Caco-2 (cell line): ENCODE measurements at regions not wholly inside any gene's neighbourhood (a gene's known extent, or its start where the extent isn't known, plus 50 kb on each side); places are given as distances from the start of the nearest gene placed in this dataset.

Experiments
- BruUV-seq: library from RNA; stranded (reverse); fragments of 400-500 nt; replicated peaks from 2 replicates; lab custom pipeline; 2021; lab: Mats Ljungman, UMichigan
- CTCF ChIA-PET: fragments of 300-600 bp; sonication (Branson Sonifier 250); formaldehyde crosslinking; loops from one replicate; lab custom pipeline; 2022; ENCODE audit warnings: antibody characterized with exemption; lab: Charles Lee
- POLR2A ChIA-PET: fragments of 300-600 bp; sonication (Branson Sonifier 250); formaldehyde crosslinking; loops from one replicate; lab custom pipeline; 2022; ENCODE audit warnings: antibody characterized with exemption; lab: Charles Lee
- DNase-seq, 2 experiments: peaks; one replicate each; pipeline versions ENCODE4 v3.0.0 to v3.0.0-alpha.2; 2020 to 2022
- H3K27me3 ChIP-seq: replicated peaks from 2 replicates; pipeline ENCODE4 v1.6.0; 2011; ENCODE audit warnings: low read length; ENCODE audit not compliant: control insufficient read depth, insufficient read depth
- H3K36me3 ChIP-seq: 2 replicates; pipeline ENCODE4 v1.5.1; 2011; ENCODE audit warnings: low read length; ENCODE audit not compliant: control insufficient read depth, insufficient read depth
- H3K4me1 ChIP-seq: fragments of 250-450 bp; sonication (Bioruptor Pico); 2 replicates; pipeline ENCODE4 v1.5.1; 2020; ENCODE audit warnings: mild to moderate bottlenecking
- H3K4me3 ChIP-seq: 2 replicates; pipeline ENCODE4 v1.5.1; 2011; ENCODE audit warnings: low read depth, mild to moderate bottlenecking, control low read depth, low read length
- H3K9me3 ChIP-seq: fragments of 250-450 bp; sonication (Bioruptor Pico); 2 replicates; pipeline ENCODE4 v1.5.1; 2020; ENCODE audit warnings: mild to moderate bottlenecking, moderate library complexity
- H3K27ac Mint-ChIP-seq: one replicate; pipeline ENCODE4 v1.8.0; 2022; ENCODE audit warnings: mixed read lengths; ENCODE audit not compliant: unreplicated experiment
- H3K27me3 Mint-ChIP-seq: one replicate; pipeline ENCODE4 v1.8.0; 2022; ENCODE audit warnings: mixed read lengths; ENCODE audit not compliant: insufficient read depth, unreplicated experiment
- H3K36me3 Mint-ChIP-seq: one replicate; pipeline ENCODE4 v1.8.0; 2022; ENCODE audit warnings: mild to moderate bottlenecking, mixed read lengths; ENCODE audit not compliant: insufficient read depth, unreplicated experiment
- H3K4me1 Mint-ChIP-seq: one replicate; pipeline ENCODE4 v1.8.0; 2022; ENCODE audit warnings: low read depth, mixed read lengths; ENCODE audit not compliant: unreplicated experiment
- H3K4me3 Mint-ChIP-seq: one replicate; pipeline ENCODE4 v1.8.0; 2022; ENCODE audit warnings: mild to moderate bottlenecking, moderate library complexity, mixed read lengths; ENCODE audit not compliant: unreplicated experiment
- H3K9me3 Mint-ChIP-seq: one replicate; pipeline ENCODE4 v1.8.0; 2022; ENCODE audit warnings: mixed read lengths; ENCODE audit not compliant: unreplicated experiment
- intact Hi-C: fragments of 100-400 bp; cut with micrococcal nuclease; formaldehyde crosslinking; loops from one replicate; pipeline ENCODE4 v1.10.0; 2022; ENCODE audit not compliant: unreplicated experiment
- TF ChIP-seq, protein P1 (sequence below), 2 experiments: fragments of 200-600 bp in 1 of 2; IDR thresholded peaks; 1 replicate in 1 of 2; 2 replicates in 1 of 2; pipeline versions ENCODE4 v1.5.1 to v1.8.0; 2011 to 2022; ENCODE audit warnings: antibody characterized with exemption in 1 of 2, control low read depth in 1 of 2, inconsistent platforms in 1 of 2, low read depth in 1 of 2, low read length in 1 of 2, mild to moderate bottlenecking in 1 of 2, moderate library complexity in 1 of 2; ENCODE audit not compliant: insufficient read depth in 1 of 2, severe bottlenecking in 1 of 2, unreplicated experiment in 1 of 2

DNA sequence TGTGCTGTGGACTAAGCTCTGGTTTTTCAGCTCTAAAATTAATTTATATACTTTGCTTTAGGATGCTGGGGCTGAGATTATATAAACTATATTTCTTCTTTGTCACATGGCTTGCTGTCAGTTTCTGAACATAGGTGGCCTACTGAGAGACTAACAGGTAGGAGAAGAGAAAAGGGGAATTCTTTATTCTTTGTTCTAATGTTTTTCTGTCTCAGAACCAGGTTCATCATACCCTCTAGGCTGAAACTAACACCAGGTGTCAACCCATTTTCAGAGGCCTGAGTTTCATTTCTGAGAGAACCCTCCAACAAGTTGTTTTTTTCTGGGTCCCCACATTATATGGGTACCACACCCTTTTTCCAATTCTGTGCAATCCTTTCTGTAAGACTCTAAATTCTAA is 843.6 kb downstream of the TRIB2 start:
- peaks cover 33% of the 10 kb centered on the region for H3K9me3 Mint-ChIP-seq
- ChIA-PET POLR2A (no interaction called here), CTCF (no interaction called here)
- H3K36me3 Mint-ChIP-seq = no peaks in the 10 kb centered on the region
- no peak overlapping the region for H3K4me3 Mint-ChIP-seq
- intact Hi-C loops = no loop called here
- TF ChIP-seq, protein P1, sequence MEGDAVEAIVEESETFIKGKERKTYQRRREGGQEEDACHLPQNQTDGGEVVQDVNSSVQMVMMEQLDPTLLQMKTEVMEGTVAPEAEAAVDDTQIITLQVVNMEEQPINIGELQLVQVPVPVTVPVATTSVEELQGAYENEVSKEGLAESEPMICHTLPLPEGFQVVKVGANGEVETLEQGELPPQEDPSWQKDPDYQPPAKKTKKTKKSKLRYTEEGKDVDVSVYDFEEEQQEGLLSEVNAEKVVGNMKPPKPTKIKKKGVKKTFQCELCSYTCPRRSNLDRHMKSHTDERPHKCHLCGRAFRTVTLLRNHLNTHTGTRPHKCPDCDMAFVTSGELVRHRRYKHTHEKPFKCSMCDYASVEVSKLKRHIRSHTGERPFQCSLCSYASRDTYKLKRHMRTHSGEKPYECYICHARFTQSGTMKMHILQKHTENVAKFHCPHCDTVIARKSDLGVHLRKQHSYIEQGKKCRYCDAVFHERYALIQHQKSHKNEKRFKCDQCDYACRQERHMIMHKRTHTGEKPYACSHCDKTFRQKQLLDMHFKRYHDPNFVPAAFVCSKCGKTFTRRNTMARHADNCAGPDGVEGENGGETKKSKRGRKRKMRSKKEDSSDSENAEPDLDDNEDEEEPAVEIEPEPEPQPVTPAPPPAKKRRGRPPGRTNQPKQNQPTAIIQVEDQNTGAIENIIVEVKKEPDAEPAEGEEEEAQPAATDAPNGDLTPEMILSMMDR (IDR thresholded peaks at IDR 0.05; ENCODE audit: insufficient read depth in 1 of 2, low read depth in 1 of 2, low read length in 1 of 2, severe bottlenecking in 1 of 2, unreplicated experiment in 1 of 2) = no peak
- H3K4me1 Mint-ChIP-seq = peaks cover 20% of the 10 kb centered on the region
- Histone ChIP-seq H3K27me3 (no peaks in the 10 kb centered on the region), H3K9me3 (no peaks in the 10 kb centered on the region), H3K36me3 (no peaks in the 10 kb centered on the region), H3K4me1 (peaks cover 27% of the 10 kb centered on the region), H3K4me3 (no peak overlapping the region)
- BruUV-seq = no TSS peak
- no peaks in the 10 kb centered on the region for H3K27me3 Mint-ChIP-seq
- no peak for DNase-seq
- H3K27ac Mint-ChIP-seq = no peak overlapping the region

DNA sequence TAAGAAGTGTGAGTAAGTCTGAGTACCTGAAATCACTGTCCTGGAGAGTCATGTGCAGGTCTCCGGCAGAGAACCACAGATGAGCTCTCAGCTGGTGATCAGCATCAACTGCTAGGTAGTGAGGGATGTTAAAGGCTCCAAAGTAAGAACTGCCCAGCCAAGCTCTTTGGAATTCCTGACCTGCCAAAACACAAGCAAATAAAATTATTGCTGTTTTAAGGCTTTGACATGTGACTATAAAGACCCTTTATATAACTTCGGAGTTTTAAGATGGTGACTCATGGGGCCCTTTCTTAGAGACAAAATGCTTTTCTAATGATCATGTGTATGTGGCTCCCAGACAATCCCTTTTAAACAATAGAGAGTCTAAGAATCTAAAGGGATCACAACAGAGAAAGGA is 855.7 kb downstream of the TRIB2 start:
- no peaks in the 10 kb centered on the region for H3K9me3 Mint-ChIP-seq
- intact Hi-C loops = no loop called here
- H3K27me3 ChIP-seq = no peaks in the 10 kb centered on the region
- no peaks in the 10 kb centered on the region for H3K36me3 ChIP-seq
- no peaks in the 10 kb centered on the region for H3K4me1 Mint-ChIP-seq
- no TSS peak for BruUV-seq
- no peaks in the 10 kb centered on the region for H3K4me1 ChIP-seq
- H3K27me3 Mint-ChIP-seq = no peaks in the 10 kb centered on the region
- no peak overlapping the region for H3K4me3 ChIP-seq
- no peak for DNase-seq
- H3K36me3 Mint-ChIP-seq = no peaks in the 10 kb centered on the region
- no peak overlapping the region for H3K27ac Mint-ChIP-seq
- ChIA-PET CTCF (no interaction called here), POLR2A (no interaction called here)
- no peaks in the 10 kb centered on the region for H3K9me3 ChIP-seq
- no peak overlapping the region for H3K4me3 Mint-ChIP-seq
- TF ChIP-seq, protein P1 (IDR thresholded peaks at IDR 0.05; ENCODE audit: insufficient read depth in 1 of 2, low read depth in 1 of 2, low read length in 1 of 2, severe bottlenecking in 1 of 2, unreplicated experiment in 1 of 2) = no peak

DNA sequence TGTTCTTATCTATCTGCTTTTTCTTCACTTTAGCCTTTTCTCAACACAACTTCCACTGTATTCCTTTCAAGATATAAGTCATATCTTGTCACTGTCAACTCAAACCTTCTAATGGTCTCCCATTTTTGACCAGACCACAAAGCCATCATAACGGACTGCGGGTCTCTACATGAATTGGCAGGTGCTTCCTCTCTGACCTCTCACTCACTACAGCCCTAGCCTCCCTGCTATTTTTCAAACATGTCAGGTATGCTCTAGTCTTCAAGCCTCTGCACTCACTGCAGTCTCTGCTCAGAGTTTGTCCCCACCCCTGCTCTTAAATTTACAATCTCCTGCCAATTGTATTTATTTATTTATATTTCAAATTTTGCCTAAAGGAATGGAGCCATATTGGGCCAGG is 858.1 kb downstream of the TRIB2 start:
- Histone ChIP-seq H3K4me3 (no peak overlapping the region), H3K27me3 (no peaks in the 10 kb centered on the region), H3K9me3 (no peaks in the 10 kb centered on the region), H3K36me3 (no peaks in the 10 kb centered on the region), H3K4me1 (no peaks in the 10 kb centered on the region)
- H3K27ac Mint-ChIP-seq = no peak overlapping the region
- intact Hi-C loops = no loop called here
- no peaks in the 10 kb centered on the region for H3K9me3 Mint-ChIP-seq
- CTCF ChIA-PET = no interaction called here
- DNase-seq = no peak
- H3K4me1 Mint-ChIP-seq = no peaks in the 10 kb centered on the region
- TF ChIP-seq, protein P1 (IDR thresholded peaks at IDR 0.05; ENCODE audit: insufficient read depth in 1 of 2, low read depth in 1 of 2, low read length in 1 of 2, severe bottlenecking in 1 of 2, unreplicated experiment in 1 of 2) = no peak
- H3K27me3 Mint-ChIP-seq = no peaks in the 10 kb centered on the region
- no peaks in the 10 kb centered on the region for H3K36me3 Mint-ChIP-seq
- H3K4me3 Mint-ChIP-seq = no peak overlapping the region
- no TSS peak for BruUV-seq
- POLR2A ChIA-PET = no interaction called here
